ENCODE measurements at regions not wholly inside any gene's neighbourhood (a gene's known extent, or its start where the extent isn't known, plus 50 kb on each side); places are given as distances from the start of the nearest gene placed in this dataset.

GRCh38 chr5:172530406-172530805 is 76.1 kb upstream of the SH3PXD2B start:
- Histone ChIP-seq H3F3A (ENCODE audit: insufficient read depth, low read length, poor library complexity, severe bottlenecking) (no peaks in the 10 kb centered on the region), H3K79me2 (replicated peaks; ENCODE audit: insufficient read depth, low read length) (no peaks in the 10 kb centered on the region), H3K4me3 (ENCODE audit: low read length) (no peak overlapping the region), H3K4me2 (ENCODE audit: low read length) (no peak overlapping the region), H3K9ac (ENCODE audit: low read length) (no peak overlapping the region), H3K27ac (ENCODE audit: low read length) (no peak overlapping the region), H3K36me3 (ENCODE audit: insufficient read depth, low read length) (no peaks in the 10 kb centered on the region), H4K20me1 (ENCODE audit: insufficient read depth) (no peaks in the 10 kb centered on the region), H3K27me3 (ENCODE audit: insufficient read depth, low read depth, low read length) (no peaks in the 10 kb centered on the region), H2AFZ (ENCODE audit: low read depth, low read length) (no peak overlapping the region), H3K9me3 (ENCODE audit: low read length) (no peaks in the 10 kb centered on the region), H3K9me2 (ENCODE audit: insufficient read depth, low read length) (no peaks in the 10 kb centered on the region)
- no peak for TF ChIP-seq EZH2 (IDR thresholded peaks at IDR 0.05; ENCODE audit: borderline replicate concordance, insufficient read depth, low read length, poor library complexity, severe bottlenecking)
- no peak for TF ChIP-seq CTCF (IDR thresholded peaks at IDR 0.05; ENCODE audit: poor library complexity, severe bottlenecking)
- no peak for TF ChIP-seq TAF1 (IDR thresholded peaks at IDR 0.05; ENCODE audit: low read depth)
- no peak for TF ChIP-seq RAD21 (conservative IDR thresholded peaks at IDR 0.05)
- no peak for TF ChIP-seq SMC3 (conservative IDR thresholded peaks at IDR 0.05; ENCODE audit: poor library complexity)
- TF ChIP-seq EP300 (conservative IDR thresholded peaks at IDR 0.05; ENCODE audit: poor library complexity, severe bottlenecking) = no peak
- TF ChIP-seq MXI1 (conservative IDR thresholded peaks at IDR 0.05; ENCODE audit: poor library complexity, severe bottlenecking) = no peak
- no peak for TF ChIP-seq REST (IDR thresholded peaks at IDR 0.05; ENCODE audit: borderline replicate concordance)
- no peak for TF ChIP-seq POLR2AphosphoS5 (IDR thresholded peaks at IDR 0.05)

- Histone ChIP-seq H3K9ac (ENCODE audit: low read length) (no peak overlapping the region), H3K9me3 (ENCODE audit: low read length) (no peaks in the 10 kb centered on the region), H3K27me3 (ENCODE audit: insufficient read depth, low read depth, low read length) (no peaks in the 10 kb centered on the region), H3K36me3 (ENCODE audit: insufficient read depth, low read length) (no peaks in the 10 kb centered on the region), H3K4me3 (ENCODE audit: low read length) (no peak overlapping the region), H3F3A (ENCODE audit: insufficient read depth, low read length, poor library complexity, severe bottlenecking) (no peaks in the 10 kb centered on the region), H4K20me1 (ENCODE audit: insufficient read depth) (no peaks in the 10 kb centered on the region), H3K79me2 (replicated peaks; ENCODE audit: insufficient read depth, low read length) (no peaks in the 10 kb centered on the region), H3K27ac (ENCODE audit: low read length) (no peak overlapping the region), H2AFZ (ENCODE audit: low read depth, low read length) (no peak overlapping the region), H3K4me2 (ENCODE audit: low read length) (no peak overlapping the region), H3K9me2 (ENCODE audit: insufficient read depth, low read length) (no peaks in the 10 kb centered on the region)
- TF ChIP-seq EP300 (conservative IDR thresholded peaks at IDR 0.05; ENCODE audit: poor library complexity, severe bottlenecking) (no peak), POLR2AphosphoS5 (IDR thresholded peaks at IDR 0.05) (no peak), EZH2 (IDR thresholded peaks at IDR 0.05; ENCODE audit: borderline replicate concordance, insufficient read depth, low read length, poor library complexity, severe bottlenecking) (no peak), TAF1 (IDR thresholded peaks at IDR 0.05; ENCODE audit: low read depth) (no peak), REST (IDR thresholded peaks at IDR 0.05; ENCODE audit: borderline replicate concordance) (no peak), SMC3 (conservative IDR thresholded peaks at IDR 0.05; ENCODE audit: poor library complexity) (no peak), MXI1 (conservative IDR thresholded peaks at IDR 0.05; ENCODE audit: poor library complexity, severe bottlenecking) (no peak), CTCF (IDR thresholded peaks at IDR 0.05; ENCODE audit: poor library complexity, severe bottlenecking) (no peak), RAD21 (conservative IDR thresholded peaks at IDR 0.05) (no peak)
These were observed 75.6 kb upstream of the SH3PXD2B start for GRCh38 chr5:172529896-172530295.

All from neural cell (in vitro differentiated cells).